SU-DHL-6 (cell line): ENCODE measurements at regions not wholly inside any gene's neighbourhood (a gene's known extent, or its start where the extent isn't known, plus 50 kb on each side); places are given as distances from the start of the nearest gene placed in this dataset.

Experiments used
- CTCF ChIP-seq: fragments of 200-600 bp; sonication (generic); IDR thresholded peaks from one replicate; pipeline ENCODE4 v1.5.1; 2017; ENCODE audit warnings: antibody characterized with exemption, mild to moderate bottlenecking, low read length, moderate library complexity; ENCODE audit not compliant: insufficient read depth, poor library complexity, severe bottlenecking
- EZH2phosphoT487 ChIP-seq: fragments of 200-600 bp; sonication (generic), shearing (Covaris generic); conservative IDR thresholded peaks from 2 replicates; pipeline ENCODE4 v1.6.1; 2018; ENCODE audit warnings: mild to moderate bottlenecking, antibody characterized with exemption, low read length, moderate library complexity, mixed read lengths

GRCh38 chr2:239869272-239870155, 155.6 kb downstream of the NDUFA10 start:
- TF ChIP-seq CTCF = no peak
- TF ChIP-seq EZH2phosphoT487 = no peak
